ENCODE measurements at regions not wholly inside any gene's neighbourhood (a gene's known extent, or its start where the extent isn't known, plus 50 kb on each side); places are given as distances from the start of the nearest gene placed in this dataset.

DNA sequence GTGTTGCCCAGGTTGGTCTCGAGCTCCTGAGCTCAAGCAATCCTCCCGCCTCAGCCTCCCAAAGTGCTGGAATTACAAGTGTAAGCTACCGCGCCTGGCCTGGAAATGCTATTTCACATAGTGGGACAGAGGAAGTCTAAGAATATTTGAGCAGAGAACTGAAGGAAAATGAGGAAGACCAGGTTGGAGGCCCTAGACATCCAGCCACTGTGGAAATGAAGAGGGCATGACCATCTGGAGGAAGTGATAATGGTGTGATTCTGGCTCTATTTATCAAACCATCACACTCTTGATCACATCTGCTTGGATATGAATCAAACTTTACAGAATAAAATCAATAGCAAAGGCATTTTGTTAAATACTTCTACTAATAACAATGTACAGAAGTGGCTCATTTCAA is 65.9 kb upstream of the ARHGEF3 start:
- DNase-seq (ENCODE audit: low read depth in 2 of 2): no peak

DNA sequence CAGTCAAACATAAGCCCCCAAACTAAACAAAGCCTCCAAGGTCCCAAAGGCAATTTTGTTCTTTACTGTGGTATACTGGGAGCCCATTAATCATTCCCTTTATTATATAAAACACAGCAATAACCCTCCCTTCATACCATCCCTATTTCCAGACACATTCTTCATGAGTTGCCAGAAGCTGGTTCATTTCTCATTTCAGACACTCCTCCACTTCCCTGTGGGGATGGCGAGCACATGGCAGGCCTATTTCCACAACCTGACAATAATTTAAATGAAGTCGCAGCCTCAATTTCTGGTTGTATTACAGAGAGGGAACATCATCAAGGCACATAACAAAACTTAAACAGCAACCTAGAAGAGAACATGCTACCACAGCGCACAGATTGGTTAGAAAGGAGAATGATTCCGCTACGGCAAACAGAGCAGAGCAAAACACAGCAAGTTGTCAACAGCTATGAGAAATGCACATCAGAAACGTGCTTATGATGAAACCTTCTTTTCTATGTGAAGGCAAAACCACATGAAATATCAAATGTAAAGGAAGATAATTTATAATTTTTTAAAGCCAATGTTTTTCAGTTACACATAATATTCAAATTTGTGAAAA is 63.3 kb upstream of the ARHGEF3 start:
- no peak for DNase-seq (ENCODE audit: low read depth in 2 of 2)

DNA sequence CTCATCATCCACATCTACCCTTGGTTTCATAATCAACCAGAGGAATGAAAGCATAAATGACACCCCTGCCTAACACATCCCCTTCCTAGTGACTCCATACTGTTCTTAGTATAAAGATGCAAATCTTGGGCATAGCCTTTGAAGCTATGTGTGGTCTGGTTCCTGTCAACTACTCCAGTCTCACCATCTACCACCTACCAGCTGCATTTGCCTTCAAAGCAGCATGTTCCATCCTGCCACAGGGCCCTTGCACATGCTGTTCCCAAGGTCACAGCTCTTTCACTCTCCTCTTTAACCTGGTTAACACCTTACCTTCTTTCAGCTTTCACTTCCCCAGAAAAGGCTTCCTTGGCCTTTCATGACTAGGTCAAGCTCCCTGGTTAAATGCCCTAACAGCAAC is 62.3 kb upstream of the ARHGEF3 start:
- no peak for DNase-seq (ENCODE audit: low read depth in 2 of 2)

DNA sequence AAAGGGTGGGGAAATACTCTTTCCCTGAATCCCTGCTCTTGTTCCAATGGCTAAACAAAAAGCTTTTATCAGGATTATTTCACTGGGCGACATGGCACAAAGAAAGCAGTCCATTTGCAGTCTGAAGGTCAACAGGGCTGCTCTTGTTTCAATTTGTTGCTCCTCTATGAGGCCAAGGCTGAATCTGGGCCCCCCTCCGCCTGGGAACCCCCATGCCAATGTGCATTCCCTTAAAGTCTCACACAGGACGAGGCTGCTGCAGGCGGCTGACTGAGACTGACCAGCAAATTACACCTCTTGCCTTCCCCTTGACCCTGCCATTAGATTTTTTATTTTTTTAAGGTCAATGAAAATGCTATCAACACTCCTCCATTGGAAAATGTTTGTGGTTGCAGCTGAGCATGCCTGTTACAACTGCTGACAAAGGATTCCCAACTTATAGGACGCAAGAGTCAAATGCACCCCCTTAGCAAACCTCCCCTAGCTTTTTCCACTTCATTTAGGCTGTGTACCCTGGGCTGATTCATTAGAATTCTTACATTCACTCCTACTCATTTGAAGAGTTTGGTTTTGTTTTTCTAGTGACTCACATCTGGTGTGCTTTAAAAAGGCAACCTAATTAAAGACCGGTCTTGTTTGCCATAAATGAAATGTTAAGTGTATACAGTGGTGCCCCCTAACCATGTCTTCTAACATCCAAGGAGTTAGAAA is 60.8 kb upstream of the ARHGEF3 start:
- peak; percentile 34 to 37 for DNase-seq (ENCODE audit: low read depth in 2 of 2)

DNA sequence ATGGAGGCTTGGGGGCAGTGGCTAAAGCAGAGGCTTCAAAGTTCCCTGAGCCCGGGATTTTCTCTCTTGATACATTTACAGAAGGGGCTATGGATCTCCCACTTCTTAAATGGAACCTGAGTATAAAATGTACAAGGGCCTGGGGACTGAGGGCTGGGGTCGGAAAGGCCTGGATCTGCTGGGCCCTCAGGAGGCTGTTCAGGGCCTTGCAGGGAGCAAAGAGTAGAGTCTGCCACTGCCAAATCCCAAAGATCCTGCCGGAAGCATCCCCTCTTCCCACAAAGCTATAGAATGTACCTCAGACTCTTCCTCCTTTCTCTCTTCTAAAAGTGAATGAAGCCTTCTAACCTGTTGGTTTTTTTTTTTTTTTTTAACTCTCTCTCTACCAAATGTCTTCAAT is 59.8 kb upstream of the ARHGEF3 start:
- no peak for DNase-seq (ENCODE audit: low read depth in 2 of 2)

DNA sequence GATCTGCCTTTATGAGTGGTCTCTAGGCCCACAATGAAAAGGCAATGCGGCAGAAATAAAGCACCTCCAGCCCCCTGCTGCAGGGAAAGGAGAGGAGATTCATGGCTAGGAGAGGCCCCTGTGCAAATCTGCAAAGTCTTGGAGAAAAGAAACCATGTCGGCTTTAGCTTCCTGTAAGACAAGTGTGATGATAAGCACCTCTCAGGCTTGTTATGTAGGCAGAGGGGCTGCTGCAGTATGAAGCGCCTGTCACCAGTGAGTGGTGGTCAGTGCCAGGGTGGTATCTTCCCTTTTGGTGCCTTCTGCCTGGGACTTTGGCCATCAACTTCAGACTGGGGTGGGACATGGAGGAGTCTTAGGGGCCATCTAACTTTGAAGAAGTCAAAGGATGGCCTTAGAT is 59.2 kb upstream of the ARHGEF3 start:
- DNase-seq (ENCODE audit: low read depth in 2 of 2): no peak

DNA sequence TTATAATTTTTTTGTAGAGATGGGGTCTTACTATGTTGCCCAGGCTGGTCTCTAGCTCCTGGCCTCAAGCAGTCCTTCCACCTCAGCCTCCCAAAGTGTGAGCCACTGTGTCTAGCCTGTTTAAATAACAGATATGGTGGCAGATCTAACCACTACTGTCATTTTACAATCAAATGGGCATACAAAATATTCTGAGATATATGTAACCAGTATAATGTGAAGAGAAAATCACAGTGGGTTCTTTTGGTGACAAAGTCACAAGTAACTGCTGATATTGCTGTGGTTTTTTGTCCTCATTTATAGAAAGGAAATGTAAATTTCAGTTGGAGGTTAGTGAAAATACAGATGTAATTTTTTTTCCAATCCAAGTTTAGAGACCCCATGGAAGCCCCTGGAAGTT is 58.6 kb upstream of the ARHGEF3 start:
- no peak for DNase-seq (ENCODE audit: low read depth in 2 of 2)

DNA sequence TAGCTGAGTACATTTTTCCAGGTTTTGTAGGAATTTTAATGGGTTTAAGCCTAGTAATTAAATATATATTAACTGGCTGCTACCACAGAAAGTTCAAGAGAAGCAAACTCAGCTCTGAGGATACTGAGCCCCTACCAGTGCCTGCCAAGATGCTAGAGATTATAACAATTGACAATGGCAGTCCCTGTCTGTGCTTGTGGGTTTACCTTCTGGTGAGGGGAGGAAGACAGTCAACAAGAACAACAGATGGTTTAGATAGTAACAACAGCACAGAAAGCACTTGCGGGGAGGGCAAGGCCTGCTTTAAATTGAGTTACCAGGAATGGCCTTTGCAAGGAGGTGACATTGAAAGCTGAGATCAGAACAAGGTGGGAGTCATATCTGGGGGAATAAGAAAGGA is 56.6 kb upstream of the ARHGEF3 start:
- no peak for DNase-seq (ENCODE audit: low read depth in 2 of 2)

DNA sequence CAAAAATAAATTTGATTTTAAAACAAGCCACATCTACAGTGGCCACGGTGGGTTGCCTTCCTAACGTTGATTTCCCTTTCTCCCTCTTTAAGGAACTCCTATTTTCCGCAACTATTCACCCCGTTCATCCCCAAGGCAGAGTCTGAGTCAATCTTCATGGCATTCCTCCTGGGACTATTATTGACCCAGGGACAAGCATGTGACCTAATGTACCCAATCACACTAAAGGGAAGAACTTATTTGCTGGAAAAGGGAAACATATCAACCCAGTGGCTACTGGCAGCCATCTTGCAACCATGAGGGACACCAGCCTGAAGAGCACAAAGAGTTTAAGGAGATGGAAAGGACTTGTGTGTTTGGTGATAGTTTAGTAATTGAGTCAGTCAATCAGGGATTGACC is 55.4 kb upstream of the ARHGEF3 start:
- DNase-seq (ENCODE audit: low read depth in 2 of 2): no peak

DNA sequence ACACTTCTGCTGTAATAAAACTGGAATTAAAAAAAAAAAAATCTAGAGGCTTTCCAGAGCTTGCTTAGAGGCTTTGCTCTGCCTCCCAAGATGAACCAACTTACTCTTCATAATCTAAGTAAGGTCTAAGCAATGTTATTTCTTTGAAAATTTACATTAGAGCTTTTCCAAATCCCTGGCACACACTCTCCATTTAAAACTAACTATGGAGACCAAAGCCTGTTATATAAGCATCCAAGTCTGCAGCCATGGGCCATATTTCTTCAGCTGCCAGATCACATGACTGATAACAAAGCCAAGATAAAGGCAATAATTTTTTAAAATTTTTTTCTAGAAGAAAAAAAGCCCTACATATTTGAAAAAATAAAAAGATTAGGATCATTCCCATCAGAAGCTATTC is 55.0 kb upstream of the ARHGEF3 start:
- DNase-seq (ENCODE audit: low read depth in 2 of 2): no peak

DNA sequence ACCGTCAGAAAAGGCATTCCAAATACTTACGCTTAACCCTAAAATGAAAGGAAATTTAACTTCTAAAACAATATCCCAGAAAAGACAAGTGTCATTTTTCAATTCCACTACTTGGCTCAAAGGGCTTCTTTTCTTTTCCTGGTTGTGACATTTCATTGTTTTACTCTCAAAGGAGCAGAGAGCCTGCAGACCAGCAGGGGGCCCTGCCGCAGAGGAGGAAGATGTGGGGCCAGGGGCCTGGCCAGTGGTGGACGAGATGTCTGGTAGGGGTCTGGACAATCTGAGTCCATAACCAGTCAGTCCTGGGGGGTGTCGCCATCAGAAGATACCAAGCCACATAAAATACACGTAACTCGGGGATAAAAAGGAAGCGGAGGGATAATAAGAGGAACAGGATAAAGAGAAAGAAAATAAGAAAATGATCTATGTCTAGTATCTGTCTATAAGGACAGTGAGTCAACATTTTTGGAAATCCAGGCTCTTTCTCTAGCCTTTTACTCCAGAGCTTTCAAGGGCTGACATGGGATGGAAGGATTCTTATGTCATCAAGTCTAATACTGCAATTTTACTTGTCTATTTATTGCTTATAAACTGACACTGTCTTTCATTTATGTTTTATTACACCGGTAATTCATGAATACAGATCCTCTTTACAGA is 54.2 kb upstream of the ARHGEF3 start:
- DNase-seq (ENCODE audit: low read depth in 2 of 2): no peak

DNA sequence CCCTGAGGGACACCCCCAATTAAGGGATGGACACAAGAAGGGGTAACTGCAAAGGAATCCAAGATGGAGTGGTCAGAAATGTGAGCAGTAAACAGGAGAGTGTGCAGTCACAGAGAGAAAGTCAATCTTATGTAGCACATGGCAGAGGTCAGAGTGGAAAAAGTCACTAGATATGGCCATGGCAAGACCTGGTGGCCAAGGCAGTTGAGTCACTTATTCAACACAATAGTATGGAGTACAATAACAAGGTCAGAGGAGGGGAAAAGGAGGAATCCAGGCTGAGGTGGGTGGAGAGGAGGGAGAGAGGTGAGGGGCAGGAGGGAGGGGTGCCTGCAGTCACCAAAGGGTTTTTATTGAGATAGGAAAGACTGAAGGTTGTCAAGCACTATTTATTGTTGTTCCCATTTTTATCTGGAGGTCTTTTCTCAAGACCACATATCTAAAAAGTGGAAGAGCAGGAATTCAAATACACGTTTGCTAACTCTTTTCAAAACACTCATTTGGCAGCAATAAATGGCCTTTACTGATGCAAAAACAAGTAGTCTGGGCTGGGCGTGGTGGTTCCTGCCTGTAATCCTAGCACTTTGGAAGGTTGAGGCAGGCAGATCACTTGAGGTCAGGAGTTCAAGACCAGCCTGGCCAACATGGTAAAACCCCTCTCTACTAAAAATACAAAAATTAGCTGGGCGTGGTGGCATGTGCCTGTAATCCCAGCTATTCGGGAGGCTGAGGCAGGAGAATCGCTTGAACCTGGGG is 53.3 kb upstream of the ARHGEF3 start:
- DNase-seq (ENCODE audit: low read depth in 2 of 2): no peak

DNA sequence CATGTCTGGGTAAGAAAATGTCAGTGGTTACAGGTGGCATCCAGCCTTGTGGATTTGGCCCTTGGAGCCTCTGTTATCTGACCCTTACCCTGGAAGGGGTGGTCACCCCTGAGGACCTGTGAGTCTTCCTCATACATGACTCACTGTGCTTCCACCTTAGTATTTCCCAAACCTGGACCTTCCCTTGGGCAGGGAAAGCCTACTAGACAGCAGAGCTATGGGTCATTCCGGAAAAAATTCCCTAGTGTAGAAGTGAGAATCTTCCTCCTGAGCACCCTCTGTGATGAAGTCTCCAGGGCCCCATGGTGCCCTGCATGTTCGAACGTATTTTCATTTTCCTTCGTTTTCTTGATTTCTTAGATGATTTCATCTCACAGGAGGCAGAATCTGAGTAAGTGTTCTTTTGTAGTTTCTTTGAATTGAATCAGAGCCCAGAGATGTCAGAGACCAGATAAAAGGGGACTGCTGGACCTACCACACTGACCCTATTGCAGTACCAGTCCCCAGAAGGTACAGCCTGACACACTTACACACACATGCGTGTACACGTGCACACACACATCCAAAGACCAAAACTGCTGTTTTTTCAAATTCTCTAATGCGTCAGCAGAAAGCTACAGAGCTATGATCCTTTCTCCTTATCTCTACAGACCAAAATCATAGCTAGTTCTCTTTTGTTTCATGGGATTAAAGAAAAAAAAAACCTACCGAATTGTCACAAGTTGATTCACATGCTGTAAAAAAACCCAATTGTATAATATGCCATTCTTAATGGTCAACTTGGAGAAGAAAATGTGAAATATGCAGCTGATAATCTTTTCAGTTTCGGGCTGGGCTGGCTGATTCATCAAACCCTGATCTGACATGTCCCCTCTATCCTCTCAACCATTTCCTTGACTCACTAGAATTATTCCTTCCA is 50.5 kb upstream of the ARHGEF3 start:
- DNase-seq (ENCODE audit: low read depth in 2 of 2): peak in 1 of 2 experiments; percentile 12
